ENCODE measurements at regions not wholly inside any gene's neighbourhood (a gene's known extent, or its start where the extent isn't known, plus 50 kb on each side); places are given as distances from the start of the nearest gene placed in this dataset.

- no peak for TF ChIP-seq EZH2 (IDR thresholded peaks at IDR 0.05; ENCODE audit: low read length, missing control alignments)
- TF ChIP-seq, protein P1, sequence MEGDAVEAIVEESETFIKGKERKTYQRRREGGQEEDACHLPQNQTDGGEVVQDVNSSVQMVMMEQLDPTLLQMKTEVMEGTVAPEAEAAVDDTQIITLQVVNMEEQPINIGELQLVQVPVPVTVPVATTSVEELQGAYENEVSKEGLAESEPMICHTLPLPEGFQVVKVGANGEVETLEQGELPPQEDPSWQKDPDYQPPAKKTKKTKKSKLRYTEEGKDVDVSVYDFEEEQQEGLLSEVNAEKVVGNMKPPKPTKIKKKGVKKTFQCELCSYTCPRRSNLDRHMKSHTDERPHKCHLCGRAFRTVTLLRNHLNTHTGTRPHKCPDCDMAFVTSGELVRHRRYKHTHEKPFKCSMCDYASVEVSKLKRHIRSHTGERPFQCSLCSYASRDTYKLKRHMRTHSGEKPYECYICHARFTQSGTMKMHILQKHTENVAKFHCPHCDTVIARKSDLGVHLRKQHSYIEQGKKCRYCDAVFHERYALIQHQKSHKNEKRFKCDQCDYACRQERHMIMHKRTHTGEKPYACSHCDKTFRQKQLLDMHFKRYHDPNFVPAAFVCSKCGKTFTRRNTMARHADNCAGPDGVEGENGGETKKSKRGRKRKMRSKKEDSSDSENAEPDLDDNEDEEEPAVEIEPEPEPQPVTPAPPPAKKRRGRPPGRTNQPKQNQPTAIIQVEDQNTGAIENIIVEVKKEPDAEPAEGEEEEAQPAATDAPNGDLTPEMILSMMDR (conservative IDR thresholded peaks at IDR 0.05 in 1 of 2, IDR thresholded peaks at IDR 0.05 in 1 of 2; ENCODE audit: low read depth in 1 of 2, low read length in 2 of 2): no peak
These were observed 1309.4 kb downstream of the EPHA7 start for GRCh38 chr6:92109956-92110355.

Measured in fibroblast of lung (primary cell).